B cell (primary cell): ENCODE measurements at regions not wholly inside any gene's neighbourhood (a gene's known extent, or its start where the extent isn't known, plus 50 kb on each side); places are given as distances from the start of the nearest gene placed in this dataset.

Experiments
- ATAC-seq: fragments of 200-7000 bp; cut with Tn5 transposase; one replicate; pipeline ENCODE4 v1.10.0; 2021; ENCODE audit warnings: low read depth, mild to moderate bottlenecking, moderate number of reproducible peaks, moderate library complexity
- CTCF ChIA-PET: fragments of 350-600 bp; sonication (Branson Sonifier 250); formaldehyde crosslinking; loops from one replicate; lab custom pipeline; 2021; ENCODE audit warnings: antibody characterized with exemption, inconsistent platforms; lab: Charles Lee
- POLR2A ChIA-PET: fragments of 350-600 bp; sonication (Branson Sonifier 250); formaldehyde crosslinking; loops from one replicate; lab custom pipeline; 2021; ENCODE audit warnings: antibody characterized with exemption; lab: Charles Lee
- DNase-seq: peaks from one replicate; pipeline ENCODE4 v3.0.0; 2013
- H2AFZ ChIP-seq: 2 replicates; pipeline ENCODE4 v1.6.1; 2012; ENCODE audit warnings: mild to moderate bottlenecking, low read depth, low read length; ENCODE audit not compliant: insufficient read depth, poor library complexity, severe bottlenecking
- H3K27ac ChIP-seq, 2 donors: 1 replicate in 1 of 2; 2 replicates in 1 of 2; pipeline ENCODE4 v1.5.1; 2012 to 2013; ENCODE audit warnings: low read length in 2 of 2, mild to moderate bottlenecking in 2 of 2, moderate library complexity in 1 of 2
- H3K27me3 ChIP-seq, 4 experiments: fragments of 200-600 bp in 1 of 4; sonication (generic) in 1 of 4; replicated peaks in 1 of 4; 1 replicate in 2 of 4; 2 replicates in 2 of 4; pipeline versions ENCODE4 v1.6.1 to v1.7.0; 2013 to 2016; ENCODE audit warnings: low read length in 3 of 4, mild to moderate bottlenecking in 2 of 4, mixed read lengths in 1 of 4, moderate library complexity in 1 of 4; ENCODE audit not compliant: insufficient read depth in 4 of 4, control insufficient read depth in 3 of 4; ENCODE audit errors: control extremely low read depth in 1 of 4
- H3K36me3 ChIP-seq, 2 experiments: replicated peaks in 1 of 2; 1 replicate in 1 of 2; 2 replicates in 1 of 2; pipeline versions ENCODE4 v1.6.1 to v1.7.1; 2013; ENCODE audit warnings: low read length in 1 of 2; ENCODE audit not compliant: insufficient read depth in 2 of 2, control insufficient read depth in 1 of 2; ENCODE audit errors: control extremely low read depth in 1 of 2, extremely low read depth in 1 of 2
- H3K4me1 ChIP-seq, 2 donors: fragments of 200-600 bp in 1 of 2; sonication (generic) in 1 of 2; 1 replicate in 1 of 2; 2 replicates in 1 of 2; pipeline versions ENCODE4 v1.5.1 to v1.6.1; 2013 to 2017; ENCODE audit warnings: low read length in 2 of 2; ENCODE audit not compliant: control insufficient read depth in 2 of 2, insufficient read depth in 2 of 2
- H3K4me2 ChIP-seq: replicated peaks from 2 replicates; pipeline ENCODE3; 2012; ENCODE audit warnings: mild to moderate bottlenecking, low read depth, low read length; ENCODE audit not compliant: poor library complexity, severe bottlenecking
- H3K4me3 ChIP-seq, 5 experiments: fragments of 200-600 bp in 1 of 5; sonication (generic) in 1 of 5; 1 replicate in 3 of 5; 2 replicates in 2 of 5; pipeline versions ENCODE4 v1.5.1 to v1.7.0; 2011 to 2016; ENCODE audit warnings: low read length in 4 of 5, mild to moderate bottlenecking in 4 of 5, low read depth in 2 of 5, control low read depth in 1 of 5, moderate library complexity in 1 of 5; ENCODE audit not compliant: insufficient read depth in 1 of 5; ENCODE audit errors: control extremely low read depth in 1 of 5, extremely low read depth in 1 of 5
- H3K79me2 ChIP-seq: fragments of 200-600 bp; sonication (generic); one replicate; pipeline ENCODE4 v1.6.0; 2016; ENCODE audit warnings: low read length; ENCODE audit not compliant: control insufficient read depth, insufficient read depth
- H3K9ac ChIP-seq: fragments of 200-600 bp; sonication (generic); 2 replicates; pipeline ENCODE4 v1.6.1; 2017; ENCODE audit warnings: mild to moderate bottlenecking, low read length, moderate library complexity
- H3K9me3 ChIP-seq, 3 donors: one replicate each; pipeline versions ENCODE4 v1.6.1 to v1.7.1; 2013; ENCODE audit warnings: low read length in 2 of 3; ENCODE audit not compliant: control insufficient read depth in 2 of 3, insufficient read depth in 1 of 3; ENCODE audit errors: control extremely low read depth in 1 of 3
- H4K20me1 ChIP-seq: 2 replicates; pipeline ENCODE4 v1.6.0; 2012; ENCODE audit warnings: mild to moderate bottlenecking, low read length; ENCODE audit not compliant: insufficient read depth, control insufficient read depth, poor library complexity, severe bottlenecking
- H3K27ac Mint-ChIP-seq: one replicate; pipeline ENCODE4 v1.8.0; 2021; ENCODE audit warnings: mixed read lengths
- H3K27me3 Mint-ChIP-seq: one replicate; pipeline ENCODE4 v1.8.0; 2021; ENCODE audit warnings: mixed read lengths
- H3K4me1 Mint-ChIP-seq: one replicate; pipeline ENCODE4 v1.8.0; 2021; ENCODE audit warnings: mixed read lengths
- H3K4me3 Mint-ChIP-seq: one replicate; pipeline ENCODE4 v1.8.0; 2021; ENCODE audit warnings: mixed read lengths
- H3K9me3 Mint-ChIP-seq: one replicate; pipeline ENCODE4 v1.8.0; 2022; ENCODE audit warnings: mixed read lengths; ENCODE audit not compliant: insufficient read depth
- CTCF ChIP-seq: fragments of 200-600 bp; IDR thresholded peaks from one replicate; pipeline ENCODE4 v1.8.0; 2022; ENCODE audit warnings: antibody characterized with exemption, mild to moderate bottlenecking
- EZH2 ChIP-seq: IDR thresholded peaks from 2 replicates; pipeline ENCODE4 v1.6.1; 2012; ENCODE audit warnings: borderline replicate concordance, low read depth, mild to moderate bottlenecking, moderate library complexity, low read length; ENCODE audit not compliant: insufficient read depth, poor library complexity, severe bottlenecking
- WGBS: methylation state at CpG from one replicate; pipeline ENCODE4 v1.1.5; 2013; ENCODE audit warnings: missing lambda C conversion rate; ENCODE audit not compliant: insufficient coverage; 5-methylcytosine and 5-hydroxymethylcytosine counted together
- intact Hi-C: fragments of 100-400 bp; cut with micrococcal nuclease; formaldehyde crosslinking; loops from one replicate; pipeline ENCODE4 v1.10.0; 2022

- no peak overlapping the region for H3K4me2 ChIP-seq
- H3K36me3 ChIP-seq = no peaks in the 10 kb centered on the region
- TF ChIP-seq EZH2 = no peak
- DNase-seq = no peak
- no peak overlapping the region for H3K4me3 Mint-ChIP-seq
- ChIA-PET POLR2A (no interaction called here), CTCF (no interaction called here)
- no peak overlapping the region for H3K9ac ChIP-seq
- no peak overlapping the region for H3K4me3 ChIP-seq
- no peaks in the 10 kb centered on the region for H3K79me2 ChIP-seq
- no peaks in the 10 kb centered on the region for H3K4me1 ChIP-seq
- H3K9me3 ChIP-seq = no peaks in the 10 kb centered on the region
- H3K27me3 ChIP-seq = peaks cover 0 to 2% (median 0%) of the 10 kb centered on the region in 4 experiments
- no peak overlapping the region for H2AFZ ChIP-seq
- no peak overlapping the region for H3K27ac ChIP-seq
- H3K27me3 Mint-ChIP-seq = peaks cover 3% of the 10 kb centered on the region
- H3K9me3 Mint-ChIP-seq = no peaks in the 10 kb centered on the region
- WGBS = no CpG with 5 or more reads among the region's 2 CpGs
- H3K27ac Mint-ChIP-seq = no peak overlapping the region
- ATAC-seq = no peak
- no peaks in the 10 kb centered on the region for H4K20me1 ChIP-seq
- intact Hi-C loops = no loop called here
- no peaks in the 10 kb centered on the region for H3K4me1 Mint-ChIP-seq
These were observed 199.9 kb upstream of the SATB1 start for GRCh38 chr3:18625085-18625484.

GRCh38 chr3:18623220-18623619 lies 198.1 kb upstream of the SATB1 start:
- Histone ChIP-seq H2AFZ (no peak overlapping the region), H3K9ac (no peak overlapping the region), H3K27me3 (no peaks in the 10 kb centered on the region), H3K4me2 (no peak overlapping the region), H3K4me3 (no peak overlapping the region), H3K27ac (no peak overlapping the region), H3K36me3 (no peaks in the 10 kb centered on the region), H3K9me3 (no peaks in the 10 kb centered on the region), H3K4me1 (no peaks in the 10 kb centered on the region), H4K20me1 (no peaks in the 10 kb centered on the region), H3K79me2 (no peaks in the 10 kb centered on the region)
- no peak for DNase-seq
- no peak for ATAC-seq
- ChIA-PET CTCF (no interaction called here), POLR2A (no interaction called here)
- intact Hi-C loops = no loop called here
- Mint-ChIP-seq H3K9me3 (no peaks in the 10 kb centered on the region), H3K27me3 (no peaks in the 10 kb centered on the region), H3K4me3 (no peak overlapping the region), H3K4me1 (no peaks in the 10 kb centered on the region), H3K27ac (no peak overlapping the region)
- TF ChIP-seq EZH2 (no peak), CTCF (no peak)
- 100% methylated on average over 3 of the region's 6 CpGs for WGBS
